ENCODE measurements at regions not wholly inside any gene's neighbourhood (a gene's known extent, or its start where the extent isn't known, plus 50 kb on each side); places are given as distances from the start of the nearest gene placed in this dataset.

DNA sequence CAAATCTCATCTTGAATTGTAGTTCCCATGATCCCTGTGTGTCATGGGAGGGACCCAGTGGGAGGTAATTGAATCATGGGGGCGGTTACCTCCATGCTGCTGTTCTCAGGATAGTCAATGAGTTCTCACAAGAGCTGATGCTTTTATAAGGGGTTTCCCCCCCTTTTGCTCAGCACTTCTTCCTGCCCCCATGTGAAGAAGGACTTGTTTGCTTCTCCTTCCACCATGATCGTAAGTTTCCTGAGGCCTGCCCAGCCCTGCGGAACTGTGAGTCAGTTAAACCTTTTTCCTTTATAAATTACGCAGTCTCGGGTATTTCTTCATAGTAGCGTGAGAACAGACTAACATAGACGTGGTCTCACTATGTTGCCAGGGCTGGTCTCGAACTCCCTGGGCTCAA, 56.1 kb upstream of the EIF5 start:
- TF ChIP-seq ZFP3 (CRISPR knock-in tag; IDR thresholded peaks at IDR 0.05): no peak
- TF ChIP-seq, protein P1, sequence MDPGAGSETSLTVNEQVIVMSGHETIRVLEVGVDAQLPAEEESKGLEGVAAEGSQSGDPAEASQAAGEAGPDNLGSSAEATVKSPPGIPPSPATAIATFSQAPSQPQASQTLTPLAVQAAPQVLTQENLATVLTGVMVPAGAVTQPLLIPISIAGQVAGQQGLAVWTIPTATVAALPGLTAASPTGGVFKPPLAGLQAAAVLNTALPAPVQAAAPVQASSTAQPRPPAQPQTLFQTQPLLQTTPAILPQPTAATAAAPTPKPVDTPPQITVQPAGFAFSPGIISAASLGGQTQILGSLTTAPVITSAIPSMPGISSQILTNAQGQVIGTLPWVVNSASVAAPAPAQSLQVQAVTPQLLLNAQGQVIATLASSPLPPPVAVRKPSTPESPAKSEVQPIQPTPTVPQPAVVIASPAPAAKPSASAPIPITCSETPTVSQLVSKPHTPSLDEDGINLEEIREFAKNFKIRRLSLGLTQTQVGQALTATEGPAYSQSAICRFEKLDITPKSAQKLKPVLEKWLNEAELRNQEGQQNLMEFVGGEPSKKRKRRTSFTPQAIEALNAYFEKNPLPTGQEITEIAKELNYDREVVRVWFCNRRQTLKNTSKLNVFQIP (CRISPR knock-in tag; IDR thresholded peaks at IDR 0.05; ENCODE audit: borderline replicate concordance, low read depth): no peak
- no peak for TF ChIP-seq ARNTL (CRISPR knock-in tag; IDR thresholded peaks at IDR 0.05; ENCODE audit: borderline replicate concordance, low read depth)
- TF ChIP-seq ZNF565 (CRISPR knock-in tag; conservative IDR thresholded peaks at IDR 0.05; ENCODE audit: low read depth): no peak
- TF ChIP-seq, protein P2, sequence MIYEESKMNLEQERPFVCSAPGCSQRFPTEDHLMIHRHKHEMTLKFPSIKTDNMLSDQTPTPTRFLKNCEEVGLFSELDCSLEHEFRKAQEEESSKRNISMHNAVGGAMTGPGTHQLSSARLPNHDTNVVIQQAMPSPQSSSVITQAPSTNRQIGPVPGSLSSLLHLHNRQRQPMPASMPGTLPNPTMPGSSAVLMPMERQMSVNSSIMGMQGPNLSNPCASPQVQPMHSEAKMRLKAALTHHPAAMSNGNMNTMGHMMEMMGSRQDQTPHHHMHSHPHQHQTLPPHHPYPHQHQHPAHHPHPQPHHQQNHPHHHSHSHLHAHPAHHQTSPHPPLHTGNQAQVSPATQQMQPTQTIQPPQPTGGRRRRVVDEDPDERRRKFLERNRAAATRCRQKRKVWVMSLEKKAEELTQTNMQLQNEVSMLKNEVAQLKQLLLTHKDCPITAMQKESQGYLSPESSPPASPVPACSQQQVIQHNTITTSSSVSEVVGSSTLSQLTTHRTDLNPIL (CRISPR knock-in tag; IDR thresholded peaks at IDR 0.05; ENCODE audit: low read depth): no peak
- TF ChIP-seq SNAI2 (CRISPR knock-in tag; IDR thresholded peaks at IDR 0.05): no peak
- TF ChIP-seq ZC3H10 (CRISPR knock-in tag; IDR thresholded peaks at IDR 0.05): no peak
- TF ChIP-seq PPARA (CRISPR knock-in tag; IDR thresholded peaks at IDR 0.05; ENCODE audit: borderline replicate concordance): no peak
- no peak for TF ChIP-seq OSR1 (CRISPR knock-in tag; IDR thresholded peaks at IDR 0.05)
- TF ChIP-seq ISL1 (CRISPR knock-in tag; IDR thresholded peaks at IDR 0.05): no peak
- TF ChIP-seq GLIS3 (CRISPR knock-in tag; IDR thresholded peaks at IDR 0.05): no peak
- no peak for TF ChIP-seq ZFP30 (CRISPR knock-in tag; IDR thresholded peaks at IDR 0.05)
- no peak for TF ChIP-seq ZNF70 (CRISPR knock-in tag; IDR thresholded peaks at IDR 0.05)
- no peak for TF ChIP-seq ESRRG (CRISPR knock-in tag; IDR thresholded peaks at IDR 0.05)
- no peak for TF ChIP-seq TOX (CRISPR knock-in tag; IDR thresholded peaks at IDR 0.05; ENCODE audit: borderline replicate concordance)
- ATAC-seq: no peak

DNA sequence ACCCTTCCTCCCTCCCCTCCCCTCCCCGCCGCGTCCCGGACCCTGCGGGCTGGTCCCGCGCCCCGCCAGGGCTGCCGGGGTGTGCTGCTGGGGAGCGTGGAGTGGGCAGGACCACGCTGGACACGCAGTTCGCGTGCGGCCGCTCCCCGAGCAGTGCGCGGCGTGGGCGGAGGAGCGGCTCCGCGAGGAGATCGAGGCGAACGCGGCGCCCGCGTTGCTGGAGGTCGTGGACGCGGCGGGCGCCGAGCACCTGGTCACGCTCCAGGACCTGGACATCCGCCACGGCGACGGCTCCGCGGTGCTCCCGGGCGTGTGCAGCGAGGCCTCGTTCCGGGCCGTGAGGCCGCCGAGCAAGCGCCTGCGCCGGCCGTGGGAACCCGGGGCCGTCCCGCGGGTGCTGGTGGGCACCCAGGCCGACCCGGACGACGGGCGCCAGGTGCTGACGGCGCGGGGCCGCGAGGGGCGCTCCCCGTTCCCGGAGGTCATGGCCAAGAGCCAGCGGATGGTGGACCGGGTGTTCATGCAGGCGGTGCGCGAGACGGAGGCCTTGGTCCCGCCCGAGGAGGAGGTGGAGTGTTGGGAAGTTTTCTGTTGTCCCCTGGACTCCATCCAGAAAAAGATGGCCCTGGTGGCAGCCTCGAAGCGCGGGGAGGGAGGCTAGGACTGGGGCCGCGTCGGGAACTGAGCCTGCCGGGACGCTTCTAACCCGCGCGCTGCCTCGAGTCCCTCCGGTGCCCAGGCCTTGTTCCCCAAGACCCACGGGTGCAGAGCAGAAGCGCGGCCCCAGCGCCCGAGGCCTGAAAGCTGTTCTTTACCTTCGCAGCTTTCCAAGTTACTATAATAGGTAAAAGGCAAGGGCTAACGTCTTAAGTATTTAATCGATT, 54.7 kb upstream of the EIF5 start:
- TF ChIP-seq OSR1 (CRISPR knock-in tag; IDR thresholded peaks at IDR 0.05): no peak
- no peak for TF ChIP-seq ZNF565 (CRISPR knock-in tag; conservative IDR thresholded peaks at IDR 0.05; ENCODE audit: low read depth)
- TF ChIP-seq ZFP3 (CRISPR knock-in tag; IDR thresholded peaks at IDR 0.05): no peak
- TF ChIP-seq TCF4 (CRISPR knock-in tag; IDR thresholded peaks at IDR 0.05; ENCODE audit: borderline replicate concordance): no peak
- TF ChIP-seq ESRRG (CRISPR knock-in tag; IDR thresholded peaks at IDR 0.05): no peak
- TF ChIP-seq ARNTL (CRISPR knock-in tag; IDR thresholded peaks at IDR 0.05; ENCODE audit: borderline replicate concordance, low read depth): no peak
- TF ChIP-seq CSDC2 (CRISPR knock-in tag; IDR thresholded peaks at IDR 0.05): no peak
- TF ChIP-seq, protein P2 (CRISPR knock-in tag; IDR thresholded peaks at IDR 0.05; ENCODE audit: low read depth): no peak
- TF ChIP-seq, protein P3, sequence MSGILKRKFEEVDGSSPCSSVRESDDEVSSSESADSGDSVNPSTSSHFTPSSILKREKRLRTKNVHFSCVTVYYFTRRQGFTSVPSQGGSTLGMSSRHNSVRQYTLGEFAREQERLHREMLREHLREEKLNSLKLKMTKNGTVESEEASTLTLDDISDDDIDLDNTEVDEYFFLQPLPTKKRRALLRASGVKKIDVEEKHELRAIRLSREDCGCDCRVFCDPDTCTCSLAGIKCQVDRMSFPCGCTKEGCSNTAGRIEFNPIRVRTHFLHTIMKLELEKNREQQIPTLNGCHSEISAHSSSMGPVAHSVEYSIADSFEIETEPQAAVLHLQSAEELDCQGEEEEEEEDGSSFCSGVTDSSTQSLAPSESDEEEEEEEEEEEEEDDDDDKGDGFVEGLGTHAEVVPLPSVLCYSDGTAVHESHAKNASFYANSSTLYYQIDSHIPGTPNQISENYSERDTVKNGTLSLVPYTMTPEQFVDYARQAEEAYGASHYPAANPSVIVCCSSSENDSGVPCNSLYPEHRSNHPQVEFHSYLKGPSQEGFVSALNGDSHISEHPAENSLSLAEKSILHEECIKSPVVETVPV (CRISPR knock-in tag; IDR thresholded peaks at IDR 0.05): no peak
- TF ChIP-seq SNAI2 (CRISPR knock-in tag; IDR thresholded peaks at IDR 0.05): no peak
- TF ChIP-seq PPARA (CRISPR knock-in tag; IDR thresholded peaks at IDR 0.05; ENCODE audit: borderline replicate concordance): no peak
- TF ChIP-seq, protein P1 (CRISPR knock-in tag; IDR thresholded peaks at IDR 0.05; ENCODE audit: borderline replicate concordance, low read depth): no peak
- TF ChIP-seq ZFP30 (CRISPR knock-in tag; IDR thresholded peaks at IDR 0.05): no peak
- TF ChIP-seq ZNF70 (CRISPR knock-in tag; IDR thresholded peaks at IDR 0.05): no peak
- ATAC-seq: no peak

DNA sequence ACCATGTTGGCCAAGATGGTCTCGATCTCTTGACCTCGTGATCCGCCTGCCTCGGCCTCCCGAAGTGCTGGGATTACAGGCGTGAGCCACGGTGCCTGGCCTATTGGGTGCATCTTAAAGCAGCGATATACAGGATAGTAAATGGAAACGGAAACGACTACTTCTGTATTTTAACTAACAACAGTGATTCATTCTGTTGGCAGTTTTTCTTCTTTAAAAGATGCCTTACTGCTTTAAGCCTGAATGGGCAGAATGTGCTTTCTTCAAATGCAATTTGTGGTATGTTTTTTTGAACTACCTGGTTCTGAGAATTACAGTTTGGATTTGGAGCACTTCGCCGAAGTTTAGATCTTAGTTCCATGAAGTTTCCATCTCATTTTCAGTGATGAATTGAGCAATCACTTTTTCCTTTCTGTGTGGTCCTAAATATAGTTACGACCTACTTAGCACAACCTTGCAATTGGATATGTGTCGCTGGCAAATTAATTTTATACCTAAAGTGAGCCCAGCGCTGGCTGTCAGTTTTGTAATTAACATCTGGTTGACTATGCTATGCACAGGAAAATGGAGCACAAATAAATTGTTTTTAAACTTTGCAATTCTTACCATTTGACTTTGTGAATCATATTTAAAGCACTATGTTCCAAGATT, 53.6 kb upstream of the EIF5 start:
- no peak for ATAC-seq
- TF ChIP-seq, protein P2 (CRISPR knock-in tag; IDR thresholded peaks at IDR 0.05; ENCODE audit: low read depth): no peak
- TF ChIP-seq ISL1 (CRISPR knock-in tag; IDR thresholded peaks at IDR 0.05) (no peak), ZNF70 (CRISPR knock-in tag; IDR thresholded peaks at IDR 0.05) (no peak), ARNTL (CRISPR knock-in tag; IDR thresholded peaks at IDR 0.05; ENCODE audit: borderline replicate concordance, low read depth) (no peak), SNAI2 (CRISPR knock-in tag; IDR thresholded peaks at IDR 0.05) (no peak), OSR1 (CRISPR knock-in tag; IDR thresholded peaks at IDR 0.05) (no peak), GLIS3 (CRISPR knock-in tag; IDR thresholded peaks at IDR 0.05) (no peak), ZNF565 (CRISPR knock-in tag; conservative IDR thresholded peaks at IDR 0.05; ENCODE audit: low read depth) (no peak), RARB (CRISPR knock-in tag; IDR thresholded peaks at IDR 0.05) (no peak), PPARA (CRISPR knock-in tag; IDR thresholded peaks at IDR 0.05; ENCODE audit: borderline replicate concordance) (no peak)
- TF ChIP-seq, protein P3 (CRISPR knock-in tag; IDR thresholded peaks at IDR 0.05): no peak
- TF ChIP-seq, protein P4, sequence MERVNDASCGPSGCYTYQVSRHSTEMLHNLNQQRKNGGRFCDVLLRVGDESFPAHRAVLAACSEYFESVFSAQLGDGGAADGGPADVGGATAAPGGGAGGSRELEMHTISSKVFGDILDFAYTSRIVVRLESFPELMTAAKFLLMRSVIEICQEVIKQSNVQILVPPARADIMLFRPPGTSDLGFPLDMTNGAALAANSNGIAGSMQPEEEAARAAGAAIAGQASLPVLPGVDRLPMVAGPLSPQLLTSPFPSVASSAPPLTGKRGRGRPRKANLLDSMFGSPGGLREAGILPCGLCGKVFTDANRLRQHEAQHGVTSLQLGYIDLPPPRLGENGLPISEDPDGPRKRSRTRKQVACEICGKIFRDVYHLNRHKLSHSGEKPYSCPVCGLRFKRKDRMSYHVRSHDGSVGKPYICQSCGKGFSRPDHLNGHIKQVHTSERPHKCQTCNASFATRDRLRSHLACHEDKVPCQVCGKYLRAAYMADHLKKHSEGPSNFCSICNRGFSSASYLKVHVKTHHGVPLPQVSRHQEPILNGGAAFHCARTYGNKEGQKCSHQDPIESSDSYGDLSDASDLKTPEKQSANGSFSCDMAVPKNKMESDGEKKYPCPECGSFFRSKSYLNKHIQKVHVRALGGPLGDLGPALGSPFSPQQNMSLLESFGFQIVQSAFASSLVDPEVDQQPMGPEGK (CRISPR knock-in tag; IDR thresholded peaks at IDR 0.05; ENCODE audit: borderline replicate concordance): no peak
